ENCODE measurements at regions not wholly inside any gene's neighbourhood (a gene's known extent, or its start where the extent isn't known, plus 50 kb on each side); places are given as distances from the start of the nearest gene placed in this dataset.

DNA sequence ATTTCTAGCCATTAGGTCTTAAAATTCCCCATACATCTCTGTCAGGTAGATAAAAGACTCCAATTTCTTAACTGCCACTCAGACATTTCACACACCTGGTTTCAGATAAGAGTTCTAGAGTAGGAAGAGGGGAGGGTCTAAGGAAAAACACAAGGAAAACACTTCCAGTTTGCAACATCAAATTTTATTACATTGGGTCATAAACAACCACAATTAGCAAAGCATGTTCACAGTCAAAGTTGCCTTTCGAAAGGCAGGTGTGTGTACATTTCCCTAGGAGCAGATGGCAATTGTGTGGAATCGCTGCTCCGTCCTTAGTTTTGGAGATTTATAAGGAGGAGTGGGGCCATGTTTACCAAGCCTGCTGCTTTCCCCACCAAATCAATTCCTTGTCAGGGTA, 120.8 kb downstream of the DMRT2 start:
- no peak overlapping the region for H3K4me3 ChIP-seq (replicated peaks in 1 of 3; ENCODE audit: insufficient read depth in 1 of 3, low read depth in 1 of 3, low read length in 3 of 3)
- no peaks in the 10 kb centered on the region for H3K4me1 ChIP-seq (ENCODE audit: control insufficient read depth, extremely low read depth, insufficient read depth, low read length)
- BruUV-seq (replicated peaks): no TSS peak
- TF ChIP-seq EZH2 (IDR thresholded peaks at IDR 0.05; ENCODE audit: borderline replicate concordance, low read depth, low read length, severe bottlenecking) (no peak), JUN (IDR thresholded peaks at IDR 0.05; ENCODE audit: borderline replicate concordance, insufficient read depth, insufficient read length, low read depth) (no peak), MYC (IDR thresholded peaks at IDR 0.05; ENCODE audit: low read depth, low read length) (no peak)
- TF ChIP-seq, protein P1, sequence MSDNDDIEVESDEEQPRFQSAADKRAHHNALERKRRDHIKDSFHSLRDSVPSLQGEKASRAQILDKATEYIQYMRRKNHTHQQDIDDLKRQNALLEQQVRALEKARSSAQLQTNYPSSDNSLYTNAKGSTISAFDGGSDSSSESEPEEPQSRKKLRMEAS (IDR thresholded peaks at IDR 0.05; ENCODE audit: insufficient read depth, insufficient read length): no peak
- TF ChIP-seq, protein P2, sequence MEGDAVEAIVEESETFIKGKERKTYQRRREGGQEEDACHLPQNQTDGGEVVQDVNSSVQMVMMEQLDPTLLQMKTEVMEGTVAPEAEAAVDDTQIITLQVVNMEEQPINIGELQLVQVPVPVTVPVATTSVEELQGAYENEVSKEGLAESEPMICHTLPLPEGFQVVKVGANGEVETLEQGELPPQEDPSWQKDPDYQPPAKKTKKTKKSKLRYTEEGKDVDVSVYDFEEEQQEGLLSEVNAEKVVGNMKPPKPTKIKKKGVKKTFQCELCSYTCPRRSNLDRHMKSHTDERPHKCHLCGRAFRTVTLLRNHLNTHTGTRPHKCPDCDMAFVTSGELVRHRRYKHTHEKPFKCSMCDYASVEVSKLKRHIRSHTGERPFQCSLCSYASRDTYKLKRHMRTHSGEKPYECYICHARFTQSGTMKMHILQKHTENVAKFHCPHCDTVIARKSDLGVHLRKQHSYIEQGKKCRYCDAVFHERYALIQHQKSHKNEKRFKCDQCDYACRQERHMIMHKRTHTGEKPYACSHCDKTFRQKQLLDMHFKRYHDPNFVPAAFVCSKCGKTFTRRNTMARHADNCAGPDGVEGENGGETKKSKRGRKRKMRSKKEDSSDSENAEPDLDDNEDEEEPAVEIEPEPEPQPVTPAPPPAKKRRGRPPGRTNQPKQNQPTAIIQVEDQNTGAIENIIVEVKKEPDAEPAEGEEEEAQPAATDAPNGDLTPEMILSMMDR (IDR thresholded peaks at IDR 0.05; ENCODE audit: extremely low read depth in 1 of 2, insufficient read depth in 1 of 2, low read depth in 1 of 2, low read length in 2 of 2): no peak
- H3K9ac ChIP-seq (replicated peaks; ENCODE audit: extremely low read depth, insufficient read depth, low read length): no peak overlapping the region
- no peak overlapping the region for H2AFZ ChIP-seq (ENCODE audit: low read depth, low read length)
- ChIA-PET CTCF (no interaction called here), POLR2A (no interaction called here)
- intact Hi-C loops (cut with micrococcal nuclease): no loop called here
- no peaks in the 10 kb centered on the region for H4K20me1 ChIP-seq (replicated peaks; ENCODE audit: control insufficient read depth, extremely low read depth, insufficient read depth, low read length)
- FAIRE-seq (no peak), DNase-seq (ENCODE audit: low read depth, low spot score) (no peak)
- H3K9me1 ChIP-seq (replicated peaks; ENCODE audit: control insufficient read depth, extremely low read depth, insufficient read depth, low read length): no peaks in the 10 kb centered on the region
- no peak overlapping the region for H3K4me2 ChIP-seq (ENCODE audit: insufficient read depth, low read length)
- H3K79me2 ChIP-seq (ENCODE audit: control insufficient read depth, insufficient read depth, low read length): no peaks in the 10 kb centered on the region
- H3K9me3 ChIP-seq (replicated peaks; ENCODE audit: control insufficient read depth, insufficient read depth, low read length): no peaks in the 10 kb centered on the region
- no peak overlapping the region for H3K27ac ChIP-seq (ENCODE audit: insufficient read depth, low read depth, low read length)
- H3K27me3 ChIP-seq (ENCODE audit: control insufficient read depth in 2 of 2, insufficient read depth in 2 of 2, low read length in 2 of 2): no peaks in the 10 kb centered on the region
- dilution Hi-C loops (cut with MboI; ENCODE audit: extremely low pct_ligation_motif_present, low sequenced_read_pairs): no loop called here
- H3K36me3 ChIP-seq (ENCODE audit: control insufficient read depth in 2 of 2, extremely low read depth in 1 of 2, insufficient read depth in 2 of 2, low read length in 2 of 2): no peaks in the 10 kb centered on the region

DNA sequence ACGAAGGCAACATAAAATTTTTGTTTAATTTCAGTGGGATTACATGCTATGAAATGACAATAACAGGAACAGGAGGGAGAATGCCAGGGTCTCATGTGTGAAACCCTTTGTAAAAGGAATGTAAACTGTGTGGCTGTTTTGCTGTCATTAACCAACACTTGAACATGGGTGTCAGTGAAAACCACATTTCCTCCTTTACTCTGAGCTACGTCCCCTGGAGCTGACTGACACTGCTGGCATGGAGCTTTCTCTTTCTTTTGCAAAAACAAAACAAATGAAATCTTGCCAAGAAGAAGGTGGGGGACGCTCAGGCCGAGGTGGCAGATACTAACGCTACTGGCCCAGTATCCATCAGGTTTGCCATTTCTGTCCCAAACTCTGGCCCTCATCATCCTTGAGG, 121.4 kb downstream of the DMRT2 start:
- no peaks in the 10 kb centered on the region for H3K9me1 ChIP-seq (replicated peaks; ENCODE audit: control insufficient read depth, extremely low read depth, insufficient read depth, low read length)
- CTCF ChIA-PET: no interaction called here
- no peaks in the 10 kb centered on the region for H3K27me3 ChIP-seq (ENCODE audit: control insufficient read depth in 2 of 2, insufficient read depth in 2 of 2, low read length in 2 of 2)
- H3K4me3 ChIP-seq (replicated peaks in 1 of 3; ENCODE audit: insufficient read depth in 1 of 3, low read depth in 1 of 3, low read length in 3 of 3): no peak overlapping the region
- intact Hi-C loops (cut with micrococcal nuclease): no loop called here
- no peaks in the 10 kb centered on the region for H3K36me3 ChIP-seq (ENCODE audit: control insufficient read depth in 2 of 2, extremely low read depth in 1 of 2, insufficient read depth in 2 of 2, low read length in 2 of 2)
- no peak overlapping the region for H3K4me2 ChIP-seq (ENCODE audit: insufficient read depth, low read length)
- H3K4me1 ChIP-seq (ENCODE audit: control insufficient read depth, extremely low read depth, insufficient read depth, low read length): no peaks in the 10 kb centered on the region
- H2AFZ ChIP-seq (ENCODE audit: low read depth, low read length): no peak overlapping the region
- TF ChIP-seq POLR2A (IDR thresholded peaks at IDR 0.05; ENCODE audit: low read depth, low read length): no peak
- H3K9me3 ChIP-seq (replicated peaks; ENCODE audit: control insufficient read depth, insufficient read depth, low read length): no peaks in the 10 kb centered on the region
- H3K79me2 ChIP-seq (ENCODE audit: control insufficient read depth, insufficient read depth, low read length): no peaks in the 10 kb centered on the region
- dilution Hi-C loops (cut with MboI; ENCODE audit: extremely low pct_ligation_motif_present, low sequenced_read_pairs): no loop called here
- BruUV-seq (replicated peaks): no TSS peak
- POLR2A ChIA-PET: no interaction called here
- H3K9ac ChIP-seq (replicated peaks; ENCODE audit: extremely low read depth, insufficient read depth, low read length): no peak overlapping the region
- no peak overlapping the region for H3K27ac ChIP-seq (ENCODE audit: insufficient read depth, low read depth, low read length)
- H4K20me1 ChIP-seq (replicated peaks; ENCODE audit: control insufficient read depth, extremely low read depth, insufficient read depth, low read length): no peaks in the 10 kb centered on the region
- FAIRE-seq (no peak), DNase-seq (ENCODE audit: low read depth, low spot score) (no peak)

All from endothelial cell of umbilical vein (primary cell).